GM19467 (cell line): ENCODE measurements at regions not wholly inside any gene's neighbourhood (a gene's known extent, or its start where the extent isn't known, plus 50 kb on each side); places are given as distances from the start of the nearest gene placed in this dataset.
A peak's percentile ranks its signal among the peaks of the same experiment; 100 is the strongest.

ENCODE experiments used
- ATAC-seq: cut with Tn5 transposase; IDR thresholded peaks from one replicate; pipeline ENCODE4 v1.9.1; 2021; ENCODE audit warnings: mild to moderate bottlenecking, moderate library complexity; ENCODE audit not compliant: unreplicated experiment

GRCh38 chr10:78933828-78934531 is 134.8 kb upstream of the ZMIZ1 start:
- ATAC-seq = no peak

GRCh38 chr10:78934532-78934898 is 134.3 kb upstream of the ZMIZ1 start:
- no peak for ATAC-seq

- ATAC-seq = no peak
These were observed 133.7 kb upstream of the ZMIZ1 start for GRCh38 chr10:78934994-78935602.

GRCh38 chr10:78935697-78936407 is 132.9 kb upstream of the ZMIZ1 start:
- no peak for ATAC-seq

GRCh38 chr10:78936412-78937342 is 132.1 kb upstream of the ZMIZ1 start:
- no peak for ATAC-seq

GRCh38 chr10:78937393-78937792 is 131.4 kb upstream of the ZMIZ1 start:
- no peak for ATAC-seq

GRCh38 chr10:78937800-78938694 is 130.7 kb upstream of the ZMIZ1 start:
- no peak for ATAC-seq

GRCh38 chr10:78938695-78939672 is 129.8 kb upstream of the ZMIZ1 start:
- ATAC-seq = no peak

- no peak for ATAC-seq
These were observed 126.7 kb upstream of the ZMIZ1 start for GRCh38 chr10:78942091-78942501.

- no peak for ATAC-seq
These were observed 123.9 kb upstream of the ZMIZ1 start for GRCh38 chr10:78944723-78945312.

- ATAC-seq = no peak
These were observed 122.9 kb upstream of the ZMIZ1 start for GRCh38 chr10:78945838-78946237.

GRCh38 chr10:78947226-78947625 is 121.5 kb upstream of the ZMIZ1 start:
- no peak for ATAC-seq

- no peak for ATAC-seq
These were observed 121.0 kb upstream of the ZMIZ1 start for GRCh38 chr10:78947733-78948132.

GRCh38 chr10:78948621-78949030 is 120.1 kb upstream of the ZMIZ1 start:
- ATAC-seq = no peak

- ATAC-seq = no peak
These were observed 117.8 kb upstream of the ZMIZ1 start for GRCh38 chr10:78950656-78951587.

GRCh38 chr10:78952030-78952429 is 116.7 kb upstream of the ZMIZ1 start:
- ATAC-seq = no peak

GRCh38 chr10:78952686-78953085 is 116.1 kb upstream of the ZMIZ1 start:
- peak; percentile 13 for ATAC-seq
